GM12878 (cell line): ENCODE measurements at regions not wholly inside any gene's neighbourhood (a gene's known extent, or its start where the extent isn't known, plus 50 kb on each side); places are given as distances from the start of the nearest gene placed in this dataset.

Experiments used
- ESRRA ChIP-seq: IDR thresholded peaks from 2 replicates; pipeline ENCODE4 v1.6.1; 2012; ENCODE audit warnings: mild to moderate bottlenecking, low read length, improper control_type of control experiment
- EZH2 ChIP-seq: IDR thresholded peaks from 2 replicates; pipeline ENCODE4 v1.6.1; 2012; ENCODE audit warnings: low read depth, mild to moderate bottlenecking, control low read depth, inconsistent platforms, low read length, borderline replicate concordance; ENCODE audit not compliant: control insufficient read depth
- FOXM1 ChIP-seq: IDR thresholded peaks from 2 replicates; pipeline ENCODE4 v1.6.1; 2012; ENCODE audit warnings: low read depth, mild to moderate bottlenecking, inconsistent platforms, low read length, moderate library complexity
- MTA3 ChIP-seq: IDR thresholded peaks from 2 replicates; pipeline ENCODE4 v1.6.1; 2012; ENCODE audit warnings: low read length, inconsistent platforms, borderline replicate concordance
- NRF1 ChIP-seq: conservative IDR thresholded peaks from 2 replicates; pipeline ENCODE4 v1.6.1; 2011; ENCODE audit warnings: mild to moderate bottlenecking, low read depth, low read length, improper control_type of control experiment
- POLR2AphosphoS5 ChIP-seq: IDR thresholded peaks from 2 replicates; pipeline ENCODE4 v1.6.1; 2011; ENCODE audit warnings: mild to moderate bottlenecking, low read length, inconsistent platforms
- ZNF384 ChIP-seq: IDR thresholded peaks from 2 replicates; pipeline ENCODE4 v1.6.1; 2012; ENCODE audit warnings: low read depth, mild to moderate bottlenecking, low read length, improper control_type of control experiment, borderline replicate concordance
- ZSCAN29 ChIP-seq: fragments of 450-650 bp; IDR thresholded peaks from 2 replicates; pipeline ENCODE4 v1.6.1; 2017; ENCODE audit warnings: mild to moderate bottlenecking, moderate library complexity
- TF ChIP-seq, protein P1 (sequence below), 3 experiments: IDR thresholded peaks in 2 of 3; conservative IDR thresholded peaks in 1 of 3; 2 replicates each; pipeline ENCODE4 v1.5.1; 2011; ENCODE audit warnings: low read depth in 3 of 3, low read length in 3 of 3, mild to moderate bottlenecking in 3 of 3, control low read depth in 2 of 3, moderate library complexity in 2 of 3, inconsistent platforms in 1 of 3, mixed read lengths in 1 of 3; ENCODE audit not compliant: control insufficient read depth in 2 of 3, insufficient read depth in 1 of 3; ENCODE audit errors: extremely low read depth in 1 of 3
- TF ChIP-seq, protein P2 (sequence below): IDR thresholded peaks from 2 replicates; pipeline ENCODE4 v1.6.1; 2012; ENCODE audit warnings: low read depth, low read length, improper control_type of control experiment

DNA sequence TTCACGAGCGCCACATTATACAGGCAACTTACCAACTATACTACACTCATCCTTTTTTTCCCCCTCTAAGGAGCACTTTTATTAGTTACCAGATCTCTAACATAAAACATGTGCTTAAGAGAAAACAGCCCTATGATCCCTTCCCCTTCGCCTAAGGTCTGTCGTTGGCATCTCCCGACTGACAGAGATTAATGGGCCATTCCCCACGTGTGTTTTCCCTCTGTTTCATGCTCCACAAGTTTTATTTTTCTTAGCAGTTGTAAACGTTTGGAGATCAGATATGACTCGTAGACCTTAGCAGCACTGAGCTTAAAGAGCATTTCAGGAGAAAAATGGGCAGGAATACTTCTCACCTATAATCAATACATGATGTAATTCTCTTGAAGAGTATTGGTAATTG is 51.4 kb upstream of the FZD10 start:
- no peak for TF ChIP-seq ESRRA
- no peak for TF ChIP-seq NRF1
- TF ChIP-seq, protein P1, sequence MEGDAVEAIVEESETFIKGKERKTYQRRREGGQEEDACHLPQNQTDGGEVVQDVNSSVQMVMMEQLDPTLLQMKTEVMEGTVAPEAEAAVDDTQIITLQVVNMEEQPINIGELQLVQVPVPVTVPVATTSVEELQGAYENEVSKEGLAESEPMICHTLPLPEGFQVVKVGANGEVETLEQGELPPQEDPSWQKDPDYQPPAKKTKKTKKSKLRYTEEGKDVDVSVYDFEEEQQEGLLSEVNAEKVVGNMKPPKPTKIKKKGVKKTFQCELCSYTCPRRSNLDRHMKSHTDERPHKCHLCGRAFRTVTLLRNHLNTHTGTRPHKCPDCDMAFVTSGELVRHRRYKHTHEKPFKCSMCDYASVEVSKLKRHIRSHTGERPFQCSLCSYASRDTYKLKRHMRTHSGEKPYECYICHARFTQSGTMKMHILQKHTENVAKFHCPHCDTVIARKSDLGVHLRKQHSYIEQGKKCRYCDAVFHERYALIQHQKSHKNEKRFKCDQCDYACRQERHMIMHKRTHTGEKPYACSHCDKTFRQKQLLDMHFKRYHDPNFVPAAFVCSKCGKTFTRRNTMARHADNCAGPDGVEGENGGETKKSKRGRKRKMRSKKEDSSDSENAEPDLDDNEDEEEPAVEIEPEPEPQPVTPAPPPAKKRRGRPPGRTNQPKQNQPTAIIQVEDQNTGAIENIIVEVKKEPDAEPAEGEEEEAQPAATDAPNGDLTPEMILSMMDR (IDR thresholded peaks at IDR 0.05 in 2 of 3, conservative IDR thresholded peaks at IDR 0.05 in 1 of 3; ENCODE audit: control insufficient read depth in 2 of 3, extremely low read depth in 1 of 3, insufficient read depth in 1 of 3, low read depth in 3 of 3, low read length in 3 of 3), result no peak
- TF ChIP-seq FOXM1, result no peak
- TF ChIP-seq POLR2AphosphoS5, result no peak
- TF ChIP-seq EZH2, result no peak
- no peak for TF ChIP-seq ZSCAN29
- TF ChIP-seq, protein P2, sequence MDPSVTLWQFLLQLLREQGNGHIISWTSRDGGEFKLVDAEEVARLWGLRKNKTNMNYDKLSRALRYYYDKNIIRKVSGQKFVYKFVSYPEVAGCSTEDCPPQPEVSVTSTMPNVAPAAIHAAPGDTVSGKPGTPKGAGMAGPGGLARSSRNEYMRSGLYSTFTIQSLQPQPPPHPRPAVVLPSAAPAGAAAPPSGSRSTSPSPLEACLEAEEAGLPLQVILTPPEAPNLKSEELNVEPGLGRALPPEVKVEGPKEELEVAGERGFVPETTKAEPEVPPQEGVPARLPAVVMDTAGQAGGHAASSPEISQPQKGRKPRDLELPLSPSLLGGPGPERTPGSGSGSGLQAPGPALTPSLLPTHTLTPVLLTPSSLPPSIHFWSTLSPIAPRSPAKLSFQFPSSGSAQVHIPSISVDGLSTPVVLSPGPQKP, result no peak
- TF ChIP-seq ZNF384, result no peak
- TF ChIP-seq MTA3, result no peak
